GM20000 (cell line): ENCODE measurements at regions not wholly inside any gene's neighbourhood (a gene's known extent, or its start where the extent isn't known, plus 50 kb on each side); places are given as distances from the start of the nearest gene placed in this dataset.
"Not testable (repeated sequence)": the region's sequence is repeated elsewhere in the genome, so short reads cannot be mapped to it uniquely, and the experiment has no call there.

Experiments
- DNase-seq: peaks from one replicate; pipeline ENCODE4 v3.0.0; 2012; ENCODE audit warnings: low spot score
- CTCF ChIP-seq: IDR thresholded peaks from 2 replicates; pipeline ENCODE4 v1.5.1; 2012; ENCODE audit warnings: mild to moderate bottlenecking, control low read depth; ENCODE audit errors: extremely low read depth, missing control alignments

- no peak for TF ChIP-seq CTCF
- no peak for DNase-seq
These were observed 218.9 kb downstream of the ASMT start for GRCh38 chrX:1833656-1834360.

- TF ChIP-seq CTCF = no peak
- no peak for DNase-seq
These were observed 220.2 kb downstream of the ASMT start for GRCh38 chrX:1835056-1835455.

GRCh38 chrX:1836683-1837082, 221.8 kb downstream of the ASMT start:
- no peak for TF ChIP-seq CTCF
- no peak for DNase-seq

- no peak for DNase-seq
- TF ChIP-seq CTCF = no peak
These were observed 226.9 kb downstream of the ASMT start for GRCh38 chrX:1841746-1842145.

GRCh38 chrX:1847000-1847399, 232.1 kb downstream of the ASMT start:
- DNase-seq = not testable (repeated sequence)

- DNase-seq = not testable (repeated sequence)
These were observed 232.9 kb downstream of the ASMT start for GRCh38 chrX:1847790-1848189.

GRCh38 chrX:1851527-1851926, 236.7 kb downstream of the ASMT start:
- DNase-seq = no peak
- no peak for TF ChIP-seq CTCF

- DNase-seq = no peak
- TF ChIP-seq CTCF = no peak
These were observed 237.2 kb downstream of the ASMT start for GRCh38 chrX:1852082-1852481.
